Smooth muscle cell (in vitro differentiated cells): ENCODE measurements at regions not wholly inside any gene's neighbourhood (a gene's known extent, or its start where the extent isn't known, plus 50 kb on each side); places are given as distances from the start of the nearest gene placed in this dataset.

ENCODE experiments used
- DNase-seq: peaks from one replicate; lab custom pipeline; 2025; ENCODE audit not compliant: unreplicated experiment; lab: John Stamatoyannopoulos, UW
- H2AFZ ChIP-seq: fragments of 200-600 bp; sonication (generic); 2 replicates; pipeline ENCODE4 v1.6.0; 2016; ENCODE audit warnings: antibody characterized with exemption, low read depth, mild to moderate bottlenecking
- H3F3A ChIP-seq: fragments of 200-600 bp; sonication (generic); 2 replicates; pipeline ENCODE4 v1.6.0; 2017; ENCODE audit warnings: antibody characterized with exemption, low read depth
- H3K27ac ChIP-seq: fragments of 200-600 bp; sonication (generic); 2 replicates; pipeline ENCODE4 v1.5.1; 2016; ENCODE audit warnings: low read depth, mild to moderate bottlenecking
- H3K27me3 ChIP-seq: fragments of 200-600 bp; sonication (generic); 2 replicates; pipeline ENCODE4 v1.6.1; 2016; ENCODE audit warnings: low read depth, mild to moderate bottlenecking
- H3K36me3 ChIP-seq: fragments of 200-600 bp; sonication (generic); 2 replicates; pipeline ENCODE4 v1.5.1; 2016; ENCODE audit warnings: low read depth
- H3K4me1 ChIP-seq: fragments of 200-600 bp; sonication (generic); 2 replicates; pipeline ENCODE4 v1.5.1; 2016; ENCODE audit warnings: low read depth
- H3K4me2 ChIP-seq: fragments of 200-600 bp; sonication (generic); 2 replicates; pipeline ENCODE4 v1.6.0; 2016; ENCODE audit warnings: mild to moderate bottlenecking
- H3K4me3 ChIP-seq: fragments of 200-600 bp; sonication (generic); 2 replicates; pipeline ENCODE4 v1.5.1; 2016; ENCODE audit warnings: mild to moderate bottlenecking
- H3K79me2 ChIP-seq: fragments of 200-600 bp; sonication (generic); 2 replicates; pipeline ENCODE4 v1.6.0; 2016; ENCODE audit warnings: low read depth, mild to moderate bottlenecking
- H3K9ac ChIP-seq: fragments of 200-600 bp; sonication (generic); 2 replicates; pipeline ENCODE4 v1.6.0; 2016; ENCODE audit warnings: low read depth
- H3K9me3 ChIP-seq: fragments of 200-600 bp; sonication (generic); replicated peaks from 2 replicates; pipeline ENCODE4 v1.5.1; 2016; ENCODE audit warnings: low read depth
- H4K20me1 ChIP-seq: fragments of 200-600 bp; sonication (generic); 2 replicates; pipeline ENCODE4 v1.6.0; 2016; ENCODE audit warnings: low read depth
- WGBS: methylation state at CpG from one replicate; pipeline ENCODE4 v1.1.7; 2016; ENCODE audit warnings: low lambda C conversion rate; 5-methylcytosine and 5-hydroxymethylcytosine counted together
- TF ChIP-seq, protein P1 (sequence below): fragments of 200-600 bp; sonication (generic); IDR thresholded peaks from 2 replicates; pipeline ENCODE4 v1.5.1; 2017; ENCODE audit warnings: borderline replicate concordance, mild to moderate bottlenecking, antibody characterized with exemption; ENCODE audit not compliant: insufficient read depth, poor library complexity, severe bottlenecking

DNA sequence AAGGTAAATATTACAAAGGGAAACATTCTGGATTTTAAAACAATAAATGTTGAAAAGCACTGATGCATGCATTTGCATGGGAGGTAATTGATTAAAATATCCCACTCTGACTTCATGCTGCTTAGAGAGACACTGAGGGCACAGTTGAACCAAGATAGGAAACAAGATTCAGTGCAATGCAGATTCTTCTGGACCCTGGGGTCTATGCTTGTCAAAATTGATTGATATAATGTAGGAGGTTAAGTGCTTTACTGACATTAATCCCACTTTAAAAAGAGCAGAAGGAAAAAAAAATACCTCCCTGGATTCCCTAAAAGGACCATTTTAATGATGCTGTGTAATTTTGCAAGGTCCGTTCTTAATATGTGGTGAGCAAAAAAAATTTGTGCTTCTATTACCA is 454.2 kb downstream of the GABRB3 start:
- TF ChIP-seq, protein P1, sequence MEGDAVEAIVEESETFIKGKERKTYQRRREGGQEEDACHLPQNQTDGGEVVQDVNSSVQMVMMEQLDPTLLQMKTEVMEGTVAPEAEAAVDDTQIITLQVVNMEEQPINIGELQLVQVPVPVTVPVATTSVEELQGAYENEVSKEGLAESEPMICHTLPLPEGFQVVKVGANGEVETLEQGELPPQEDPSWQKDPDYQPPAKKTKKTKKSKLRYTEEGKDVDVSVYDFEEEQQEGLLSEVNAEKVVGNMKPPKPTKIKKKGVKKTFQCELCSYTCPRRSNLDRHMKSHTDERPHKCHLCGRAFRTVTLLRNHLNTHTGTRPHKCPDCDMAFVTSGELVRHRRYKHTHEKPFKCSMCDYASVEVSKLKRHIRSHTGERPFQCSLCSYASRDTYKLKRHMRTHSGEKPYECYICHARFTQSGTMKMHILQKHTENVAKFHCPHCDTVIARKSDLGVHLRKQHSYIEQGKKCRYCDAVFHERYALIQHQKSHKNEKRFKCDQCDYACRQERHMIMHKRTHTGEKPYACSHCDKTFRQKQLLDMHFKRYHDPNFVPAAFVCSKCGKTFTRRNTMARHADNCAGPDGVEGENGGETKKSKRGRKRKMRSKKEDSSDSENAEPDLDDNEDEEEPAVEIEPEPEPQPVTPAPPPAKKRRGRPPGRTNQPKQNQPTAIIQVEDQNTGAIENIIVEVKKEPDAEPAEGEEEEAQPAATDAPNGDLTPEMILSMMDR: no peak

GRCh38 chr15:26314577-26314976 is 451.4 kb upstream of the ATP10A start:
- no peaks in the 10 kb centered on the region for H3K27me3 ChIP-seq
- 85% methylated on average over 4 of the region's 4 CpGs for WGBS
- H3K27ac ChIP-seq: no peak overlapping the region
- no peaks in the 10 kb centered on the region for H3K4me1 ChIP-seq
- H3K36me3 ChIP-seq: no peaks in the 10 kb centered on the region
- peaks cover 10% of the 10 kb centered on the region for H3K9me3 ChIP-seq
- H3K4me2 ChIP-seq: no peak overlapping the region
- no peak overlapping the region for H3K9ac ChIP-seq
- no peaks in the 10 kb centered on the region for H3K79me2 ChIP-seq
- H3K4me3 ChIP-seq: no peak overlapping the region
- H2AFZ ChIP-seq: no peak overlapping the region
- no peaks in the 10 kb centered on the region for H4K20me1 ChIP-seq
- TF ChIP-seq, protein P1: no peak
- DNase-seq: no peak
- no peaks in the 10 kb centered on the region for H3F3A ChIP-seq

More for the DNA sequence above, 454.2 kb downstream of the GABRB3 start:
- H3K36me3 ChIP-seq: no peaks in the 10 kb centered on the region
- H3K9ac ChIP-seq: no peak overlapping the region
- no peaks in the 10 kb centered on the region for H3K9me3 ChIP-seq
- H3F3A ChIP-seq: no peaks in the 10 kb centered on the region
- no peaks in the 10 kb centered on the region for H3K4me1 ChIP-seq
- DNase-seq: no peak
- H3K79me2 ChIP-seq: no peaks in the 10 kb centered on the region
- H3K27ac ChIP-seq: no peak overlapping the region
- H3K27me3 ChIP-seq: no peaks in the 10 kb centered on the region
- no peaks in the 10 kb centered on the region for H4K20me1 ChIP-seq
- H3K4me3 ChIP-seq: no peak overlapping the region
- WGBS: 100% methylated on average over 1 of the region's 1 CpG
- no peak overlapping the region for H2AFZ ChIP-seq
- no peak overlapping the region for H3K4me2 ChIP-seq

DNA sequence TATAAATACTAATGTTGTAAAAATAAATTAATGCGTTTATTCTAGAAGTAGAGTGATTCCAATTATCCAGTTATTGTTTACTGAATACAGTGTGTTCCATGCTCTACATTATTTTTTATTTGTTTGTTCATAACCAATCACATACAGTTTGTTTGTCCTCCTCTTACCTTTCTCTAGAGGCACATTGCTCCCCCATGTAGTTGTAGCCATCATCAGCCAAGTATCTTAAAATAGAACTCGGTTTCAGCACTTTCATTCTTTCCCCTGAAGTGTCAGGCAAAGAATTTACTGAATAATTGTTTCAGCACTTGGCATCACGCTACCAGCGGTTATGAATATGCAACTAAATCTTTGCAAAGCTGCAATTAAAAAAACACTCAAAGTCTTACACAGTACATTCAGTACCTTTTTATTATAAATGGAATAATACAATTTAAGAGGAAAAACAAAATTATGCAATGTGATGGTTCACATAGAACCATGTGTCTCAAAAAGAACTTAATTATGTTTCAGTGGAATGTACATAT is 448.6 kb upstream of the ATP10A start:
- no peak for DNase-seq
- Histone ChIP-seq H3K9ac (no peak overlapping the region), H3K4me2 (no peak overlapping the region), H4K20me1 (no peaks in the 10 kb centered on the region), H3F3A (no peaks in the 10 kb centered on the region), H3K27ac (no peak overlapping the region), H3K4me1 (no peaks in the 10 kb centered on the region), H3K9me3 (peaks cover 10% of the 10 kb centered on the region), H3K36me3 (no peaks in the 10 kb centered on the region), H3K79me2 (no peaks in the 10 kb centered on the region), H3K27me3 (no peaks in the 10 kb centered on the region), H3K4me3 (no peak overlapping the region), H2AFZ (no peak overlapping the region)
- WGBS: 89% methylated on average over 4 of the region's 4 CpGs
- TF ChIP-seq, protein P1: no peak

DNA sequence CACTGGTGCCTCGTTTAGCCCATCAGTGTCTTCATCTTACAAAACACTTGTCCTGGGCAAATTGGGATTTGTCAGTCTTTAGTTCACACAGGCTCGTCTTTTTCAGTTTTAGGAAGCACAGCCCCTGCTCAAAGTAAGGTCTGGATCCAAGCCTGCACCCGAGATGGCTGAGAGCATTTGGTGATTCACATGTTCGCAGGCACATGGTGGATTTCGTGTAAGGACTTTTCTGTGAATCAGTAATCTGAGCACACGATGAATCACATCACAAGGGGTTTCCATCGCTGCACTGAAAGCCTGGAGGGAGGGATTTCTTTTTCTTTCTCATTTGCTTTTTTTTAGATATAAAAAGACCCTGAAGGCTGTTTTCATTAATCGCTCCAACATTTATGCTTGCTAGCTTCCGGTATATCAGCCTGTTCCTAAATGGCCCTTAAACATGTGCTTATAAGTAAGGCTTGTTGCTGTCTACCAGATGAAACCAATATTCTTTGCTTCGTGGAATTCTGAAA is 435.6 kb upstream of the ATP10A start:
- Histone ChIP-seq H4K20me1 (no peaks in the 10 kb centered on the region), H3K79me2 (no peaks in the 10 kb centered on the region), H3K4me2 (no peak overlapping the region), H2AFZ (no peak overlapping the region), H3K4me3 (no peak overlapping the region), H3F3A (no peaks in the 10 kb centered on the region), H3K4me1 (peaks cover 5% of the 10 kb centered on the region), H3K27me3 (no peaks in the 10 kb centered on the region), H3K36me3 (no peaks in the 10 kb centered on the region), H3K9ac (no peak overlapping the region), H3K9me3 (peaks cover 3% of the 10 kb centered on the region), H3K27ac (no peak overlapping the region)
- TF ChIP-seq, protein P1: no peak
- DNase-seq: no peak
- WGBS: 83% methylated on average over 10 of the region's 10 CpGs
